Germinal center (tissue), 1 donor: ENCODE measurements at regions not wholly inside any gene's neighbourhood (a gene's known extent, or its start where the extent isn't known, plus 50 kb on each side); places are given as distances from the start of the nearest gene placed in this dataset.

Experiments
- DNase-seq: peaks from one replicate; pipeline ENCODE4 v3.0.0; 2012; ENCODE audit warnings: mixed read lengths, low spot score

GRCh38 chr18:61616111-61616610, 276.6 kb downstream of the RNF152 start:
- DNase-seq: no peak

GRCh38 chr18:61612517-61612916, 279.3 kb downstream of the CDH20 start:
- no peak for DNase-seq

GRCh38 chr18:61609131-61609530, 275.9 kb downstream of the CDH20 start:
- DNase-seq: no peak

- no peak for DNase-seq
Measured at GRCh38 chr18:61608316-61608715, 275.1 kb downstream of the CDH20 start.

GRCh38 chr18:61607867-61608266, 274.6 kb downstream of the CDH20 start:
- DNase-seq: no peak

- DNase-seq: no peak
Measured at GRCh38 chr18:61606759-61607158, 273.5 kb downstream of the CDH20 start.

- no peak for DNase-seq
Measured at GRCh38 chr18:61606068-61606660, 272.9 kb downstream of the CDH20 start.

GRCh38 chr18:61605376-61606067, 272.3 kb downstream of the CDH20 start:
- DNase-seq: no peak
